ENCODE measurements at regions not wholly inside any gene's neighbourhood (a gene's known extent, or its start where the extent isn't known, plus 50 kb on each side); places are given as distances from the start of the nearest gene placed in this dataset.

- intact Hi-C loops (cut with micrococcal nuclease), result loop anchor here (5.0 to 10.0 kb wide), 2 partner anchors 185 to 192 kb away; no protein-coding TSS in a partner anchor
- no peak overlapping the region for H3K9ac ChIP-seq (ENCODE audit: insufficient read depth in 1 of 2, low read depth in 2 of 2, low read length in 2 of 2)
- H3K36me3 ChIP-seq (ENCODE audit: control insufficient read depth, insufficient read depth, low read length), result no peaks in the 10 kb centered on the region
- no peaks in the 10 kb centered on the region for H3K27me3 ChIP-seq (ENCODE audit: control insufficient read depth in 2 of 2, insufficient read depth in 2 of 2, low read length in 2 of 2)
- H2AFZ ChIP-seq (ENCODE audit: low read depth, low read length), result no peak overlapping the region
- H3K79me2 ChIP-seq (ENCODE audit: control insufficient read depth, insufficient read depth, low read length), result no peaks in the 10 kb centered on the region
- no peak for ATAC-seq
- POLR2A ChIA-PET, result interaction anchor here (1.4 kb wide), 1 partner anchor 12 kb away, joined by 5 read pairs; no protein-coding TSS in a partner anchor
- in situ Hi-C loops (cut with MboI), result no loop called here
- H3K9me1 ChIP-seq (ENCODE audit: control insufficient read depth, insufficient read depth, low read length), result no peaks in the 10 kb centered on the region
- no peak overlapping the region for H3K4me2 ChIP-seq (ENCODE audit: insufficient read depth, low read length)
- peaks cover 0 to 19% of the 10 kb centered on the region in 2 experiments; a peak in 3 of 5 replicates for H3K4me1 ChIP-seq (replicated peaks in 1 of 2; ENCODE audit: control insufficient read depth in 2 of 2, insufficient read depth in 2 of 2, low read length in 2 of 2)
- H4K20me1 ChIP-seq (replicated peaks; ENCODE audit: control insufficient read depth, insufficient read depth, low read length), result no peaks in the 10 kb centered on the region
- DNase-seq (ENCODE audit: extremely low read depth in 1 of 4, low spot score in 3 of 4), result no peak
- no peaks in the 10 kb centered on the region for H3K9me3 ChIP-seq (replicated peaks; ENCODE audit: control insufficient read depth, insufficient read depth, low read depth, low read length)
- no peak overlapping the region for H3K4me3 ChIP-seq
- 20% methylated on average over 1 of the region's 2 CpGs for WGBS (ENCODE audit: insufficient coverage, low coverage, missing lambda C conversion rate)
- no peak overlapping the region for H3K27ac ChIP-seq (ENCODE audit: extremely low read depth, low read depth, low read length)
- no peak for FAIRE-seq
- BruUV-seq (replicated peaks), result no TSS peak
- CTCF ChIA-PET (ENCODE audit: low intra/inter-chr PET ratio), result no interaction called here
- TF ChIP-seq GTF3C2 (IDR thresholded peaks at IDR 0.05; ENCODE audit: borderline replicate concordance, extremely low read depth, insufficient read length), result no peak
- no peak for TF ChIP-seq GATA2 (CRISPR knock-in tag; IDR thresholded peaks at IDR 0.05)
- no peak for TF ChIP-seq FOS (IDR thresholded peaks at IDR 0.05; ENCODE audit: extremely low read depth, insufficient read length)
- no peak for TF ChIP-seq ZBTB40 (IDR thresholded peaks at IDR 0.05)
- TF ChIP-seq ZBTB40 (CRISPR knock-in tag; IDR thresholded peaks at IDR 0.05), result no peak
- no peak for TF ChIP-seq PTBP1 (IDR thresholded peaks at IDR 0.05; ENCODE audit: low read depth, low read length)
- TF ChIP-seq HDAC6 (IDR thresholded peaks at IDR 0.05; ENCODE audit: low read depth, low read length), result no peak
- TF ChIP-seq THRB (CRISPR knock-in tag; conservative IDR thresholded peaks at IDR 0.05), result no peak
- TF ChIP-seq SP2 (IDR thresholded peaks at IDR 0.05; ENCODE audit: extremely low read depth, low read depth, low read length, poor library complexity, severe bottlenecking), result no peak
- TF ChIP-seq ZNF140 (CRISPR knock-in tag; IDR thresholded peaks at IDR 0.05), result no peak
Observed at GRCh38 chr5:68479524-68479923, 264.0 kb downstream of the PIK3R1 start.

Measured in K562 (cell line).